NOMO-1 treated with DMSO at 0.1 percent for 48 hours (cell line): ENCODE measurements at regions not wholly inside any gene's neighbourhood (a gene's known extent, or its start where the extent isn't known, plus 50 kb on each side); places are given as distances from the start of the nearest gene placed in this dataset.
"Not testable (repeated sequence)": the region's sequence is repeated elsewhere in the genome, so short reads cannot be mapped to it uniquely, and the experiment has no call there.

ENCODE experiments used
- DNase-seq: peaks from one replicate; lab custom pipeline; 2025; ENCODE audit not compliant: unreplicated experiment; lab: John Stamatoyannopoulos, UW

GRCh38 chr4:140219567-140219966 lies 65.6 kb upstream of the MAML3 start:
- DNase-seq = no peak

- DNase-seq = not testable (repeated sequence)
Observed at GRCh38 chr4:140219070-140219469, 65.1 kb upstream of the MAML3 start.

DNA sequence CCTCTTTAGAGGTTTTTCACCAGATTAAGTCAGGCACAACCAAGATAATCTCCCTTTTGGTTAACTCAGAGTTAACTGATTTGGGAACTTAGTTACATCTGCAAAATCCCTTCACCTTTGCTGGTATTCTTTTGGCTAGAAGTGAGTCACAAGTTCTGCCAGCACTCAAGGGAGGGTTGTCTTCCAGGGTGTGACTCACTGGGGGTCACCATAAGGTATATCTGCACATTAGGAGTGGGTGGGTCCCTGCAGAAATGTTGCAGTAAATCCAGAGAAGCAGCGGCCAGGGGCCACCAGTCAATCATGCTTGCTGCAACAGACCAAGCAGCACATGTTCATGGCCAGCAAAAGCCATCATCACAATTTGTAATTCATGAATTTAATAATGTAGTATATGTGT lies 59.8 kb upstream of the MAML3 start:
- no peak for DNase-seq

DNA sequence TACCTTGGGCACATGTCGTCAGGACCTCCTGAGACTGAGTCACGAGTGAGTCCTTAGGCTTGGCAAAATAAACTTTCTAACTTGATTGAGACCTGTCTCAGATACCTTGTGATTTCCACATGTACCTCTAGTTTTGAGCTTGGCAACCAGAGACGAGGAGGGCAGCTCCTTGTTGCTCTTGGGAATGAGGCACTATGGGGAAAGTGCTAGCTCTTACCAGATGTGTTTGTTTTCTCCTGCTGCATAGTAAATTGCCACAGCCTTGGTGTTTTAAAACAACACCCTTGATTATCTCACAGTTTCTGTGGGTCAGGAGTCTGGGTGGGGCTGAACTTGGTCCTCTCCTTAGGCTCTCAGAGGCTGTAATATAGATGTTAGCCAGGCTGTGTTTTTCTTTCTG lies 59.1 kb upstream of the MAML3 start:
- no peak for DNase-seq

DNA sequence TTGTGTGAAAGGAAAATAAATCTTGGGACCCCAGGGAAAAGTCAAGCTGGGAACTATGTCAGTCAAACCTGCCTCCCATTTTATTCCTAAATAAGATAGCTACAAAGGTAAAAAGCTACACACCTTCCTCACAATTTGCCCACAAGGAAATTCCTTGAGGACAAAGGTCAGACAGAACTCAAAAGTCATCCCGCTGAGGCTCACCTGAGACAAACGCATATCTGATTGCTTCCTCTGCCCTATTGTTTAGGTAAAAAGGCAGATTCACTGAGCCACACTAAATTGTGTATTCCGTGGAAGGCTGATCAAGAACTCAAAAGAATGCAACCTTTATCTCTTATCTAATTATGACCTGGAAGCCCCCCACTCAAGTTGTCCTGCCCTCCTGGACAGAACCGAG lies 58.7 kb upstream of the MAML3 start:
- no peak for DNase-seq

- DNase-seq = no peak
Observed at GRCh38 chr4:140212194-140212593, 58.2 kb upstream of the MAML3 start.

DNA sequence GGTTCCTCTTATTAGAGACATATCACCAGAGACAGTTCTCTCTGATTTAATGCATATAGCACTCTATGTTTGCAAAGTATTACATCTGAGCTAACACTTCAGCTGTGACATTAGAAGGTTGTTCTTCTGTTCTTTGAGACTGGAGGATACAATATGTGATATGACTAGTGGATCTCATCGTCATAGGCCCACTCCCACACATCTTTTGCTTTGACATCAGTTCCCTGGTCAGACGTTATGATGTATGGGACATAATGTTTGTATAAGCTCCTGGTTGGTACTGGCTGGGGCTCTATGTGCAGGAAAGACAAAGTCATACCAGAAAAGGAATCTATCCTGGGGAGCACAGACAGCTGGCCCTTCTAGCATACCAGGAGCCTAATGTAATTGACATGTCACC lies 57.7 kb upstream of the MAML3 start:
- DNase-seq = no peak

- no peak for DNase-seq
Observed at GRCh38 chr4:140211161-140211560, 57.2 kb upstream of the MAML3 start.

DNA sequence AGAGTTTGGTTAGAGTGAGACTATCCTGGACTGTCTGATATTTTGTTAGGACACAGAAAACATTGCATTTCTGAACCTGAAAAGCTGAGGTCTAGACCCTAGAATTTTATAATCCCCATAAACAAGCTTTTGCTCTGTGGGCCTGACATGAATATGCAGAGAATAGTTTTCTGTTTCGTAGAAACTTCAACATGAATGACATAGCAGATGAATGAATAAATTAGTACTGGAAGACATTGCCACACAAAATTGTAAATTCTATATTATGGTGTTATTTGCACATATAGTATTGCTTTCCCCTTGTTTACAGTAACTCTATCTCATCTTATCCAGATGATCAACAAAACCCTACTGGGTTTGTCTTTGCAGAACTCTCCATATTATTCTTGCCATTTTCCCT lies 54.9 kb upstream of the MAML3 start:
- DNase-seq = no peak
